MCF 10A (cell line): ENCODE measurements at regions not wholly inside any gene's neighbourhood (a gene's known extent, or its start where the extent isn't known, plus 50 kb on each side); places are given as distances from the start of the nearest gene placed in this dataset.
A peak's percentile ranks its signal among the peaks of the same experiment; 100 is the strongest.
"Not testable (repeated sequence)": the region's sequence is repeated elsewhere in the genome, so short reads cannot be mapped to it uniquely, and the experiment has no call there.

Experiments
- BruUV-seq: library from RNA; stranded (reverse); fragments of 400-500 nt; replicated peaks from 2 replicates; lab custom pipeline; 2021; lab: Mats Ljungman, UMichigan
- CTCF ChIA-PET: fragments of 300-600 bp; sonication (Branson Sonifier 250); formaldehyde crosslinking; extraction: SDS; loops from one replicate; lab custom pipeline; 2021; ENCODE audit warnings: antibody characterized with exemption, inconsistent platforms; lab: Yijun Ruan, JAX
- POLR2A ChIA-PET: fragments of 300-600, 350-650 bp; sonication (Branson Sonifier 250); formaldehyde crosslinking; extraction: SDS; loops from one replicate; lab custom pipeline; 2020; ENCODE audit warnings: antibody characterized with exemption, inconsistent platforms; lab: Yijun Ruan, JAX
- DNase-seq: peaks from one replicate; pipeline ENCODE4 v3.0.0-alpha.2; 2018; ENCODE audit not compliant: unreplicated experiment
- H3K27ac Mint-ChIP-seq: one replicate; pipeline ENCODE4 v1.8.0; 2022; ENCODE audit warnings: mild to moderate bottlenecking, low read depth, mixed read lengths; ENCODE audit not compliant: unreplicated experiment
- H3K27me3 Mint-ChIP-seq: one replicate; pipeline ENCODE4 v1.8.0; 2022; ENCODE audit warnings: mixed read lengths; ENCODE audit not compliant: insufficient read depth, unreplicated experiment
- H3K36me3 Mint-ChIP-seq: one replicate; pipeline ENCODE4 v1.8.0; 2022; ENCODE audit warnings: mild to moderate bottlenecking, moderate library complexity, mixed read lengths; ENCODE audit not compliant: insufficient read depth, unreplicated experiment
- H3K4me1 Mint-ChIP-seq: one replicate; pipeline ENCODE4 v1.8.0; 2022; ENCODE audit warnings: mixed read lengths; ENCODE audit not compliant: insufficient read depth, unreplicated experiment
- H3K4me3 Mint-ChIP-seq: one replicate; pipeline ENCODE4 v1.8.0; 2022; ENCODE audit warnings: mild to moderate bottlenecking, moderate library complexity, mixed read lengths; ENCODE audit not compliant: unreplicated experiment
- H3K9me3 Mint-ChIP-seq: one replicate; pipeline ENCODE4 v1.8.0; 2022; ENCODE audit warnings: mixed read lengths; ENCODE audit not compliant: unreplicated experiment
- CTCF ChIP-seq: fragments of 200-600 bp; IDR thresholded peaks from one replicate; pipeline ENCODE4 v1.8.0; 2022; ENCODE audit warnings: antibody characterized with exemption, mild to moderate bottlenecking; ENCODE audit not compliant: unreplicated experiment
- intact Hi-C: fragments of 100-400 bp; cut with micrococcal nuclease; formaldehyde crosslinking; loops from 2 replicates; pipeline ENCODE4 v1.14.1; 2022

GRCh38 chr4:7134737-7135388, 57.5 kb upstream of the SORCS2 start:
- no peak for TF ChIP-seq CTCF
- BruUV-seq, result no TSS peak
- Mint-ChIP-seq H3K4me1 (peaks cover 8% of the 10 kb centered on the region), H3K36me3 (no peaks in the 10 kb centered on the region), H3K9me3 (no peaks in the 10 kb centered on the region), H3K4me3 (no peak overlapping the region), H3K27ac (no peak overlapping the region), H3K27me3 (peaks cover 12% of the 10 kb centered on the region)
- peak; percentile 39 for DNase-seq
- ChIA-PET POLR2A (interaction anchor here (0.5 kb wide), 1 partner anchor 21 kb away, joined by 3 read pairs; no protein-coding TSS in a partner anchor), CTCF (no interaction called here)
- intact Hi-C loops, result no loop called here

GRCh38 chr4:7133818-7134650, 58.3 kb upstream of the SORCS2 start:
- H3K36me3 Mint-ChIP-seq, DNase-seq, intact Hi-C loops, H3K4me3 Mint-ChIP-seq, H3K27ac Mint-ChIP-seq, POLR2A ChIA-PET, H3K4me1 Mint-ChIP-seq, H3K9me3 Mint-ChIP-seq, BruUV-seq: not testable (repeated sequence)
- CTCF ChIA-PET, result interaction anchor here (1.3 kb wide), 1 partner anchor 10 kb away, joined by 4 read pairs; no protein-coding TSS in a partner anchor
- peaks cover 12% of the 10 kb centered on the region for H3K27me3 Mint-ChIP-seq

GRCh38 chr4:7132730-7133582, 59.4 kb upstream of the SORCS2 start:
- peaks cover 8% of the 10 kb centered on the region for H3K4me1 Mint-ChIP-seq
- H3K4me3 Mint-ChIP-seq, result no peak overlapping the region
- TF ChIP-seq CTCF, result no peak
- ChIA-PET CTCF (interaction anchor here (1.3 kb wide), 1 partner anchor 9 kb away, joined by 4 read pairs; no protein-coding TSS in a partner anchor), POLR2A (no interaction called here)
- intact Hi-C loops, result no loop called here
- H3K9me3 Mint-ChIP-seq, result no peaks in the 10 kb centered on the region
- peaks cover under 1% of the 10 kb centered on the region for H3K27me3 Mint-ChIP-seq
- no peaks in the 10 kb centered on the region for H3K36me3 Mint-ChIP-seq
- no peak overlapping the region for H3K27ac Mint-ChIP-seq
- no peak for DNase-seq
- BruUV-seq, result no TSS peak

GRCh38 chr4:7132249-7132648, 60.1 kb upstream of the SORCS2 start:
- POLR2A ChIA-PET, result no interaction called here
- intact Hi-C loops, result no loop called here

More at GRCh38 chr4:7132249-7132648, 60.1 kb upstream of the SORCS2 start:
- CTCF ChIA-PET, result interaction anchor here (1.3 kb wide), 1 partner anchor 8 kb away, joined by 4 read pairs; no protein-coding TSS in a partner anchor
- H3K27me3 Mint-ChIP-seq, result no peaks in the 10 kb centered on the region
- DNase-seq, result no peak
- peaks cover 8% of the 10 kb centered on the region for H3K4me1 Mint-ChIP-seq
- no peaks in the 10 kb centered on the region for H3K36me3 Mint-ChIP-seq
- no TSS peak for BruUV-seq
- H3K27ac Mint-ChIP-seq, result no peak overlapping the region
- no peaks in the 10 kb centered on the region for H3K9me3 Mint-ChIP-seq
- H3K4me3 Mint-ChIP-seq, result no peak overlapping the region
- no peak for TF ChIP-seq CTCF
